Left colon (tissue), 2 donors: ENCODE measurements at regions not wholly inside any gene's neighbourhood (a gene's known extent, or its start where the extent isn't known, plus 50 kb on each side); places are given as distances from the start of the nearest gene placed in this dataset.

Experiments
- ATAC-seq: fragments of 200-7000 bp; cut with Tn5 transposase; one replicate; pipeline ENCODE4 v1.9.1; 2020; ENCODE audit warnings: mild to moderate bottlenecking, moderate library complexity
- DNase-seq, 2 donors: peaks; one replicate each; pipeline ENCODE4 v3.0.0-alpha.2; 2020
- intact Hi-C, 2 donors: fragments of 100-400 bp; cut with DNase I in 1 of 2; cut with micrococcal nuclease in 1 of 2; formaldehyde crosslinking; loops; one replicate each; pipeline versions ENCODE4 v1.11.2 to v1.14.0; 2022; cut with DNase I, micrococcal nuclease
- donor health status: DM: no; HTN: no; CAD: no.
- donor health status: DM: yes; HTN: yes; CAD: no.

DNA sequence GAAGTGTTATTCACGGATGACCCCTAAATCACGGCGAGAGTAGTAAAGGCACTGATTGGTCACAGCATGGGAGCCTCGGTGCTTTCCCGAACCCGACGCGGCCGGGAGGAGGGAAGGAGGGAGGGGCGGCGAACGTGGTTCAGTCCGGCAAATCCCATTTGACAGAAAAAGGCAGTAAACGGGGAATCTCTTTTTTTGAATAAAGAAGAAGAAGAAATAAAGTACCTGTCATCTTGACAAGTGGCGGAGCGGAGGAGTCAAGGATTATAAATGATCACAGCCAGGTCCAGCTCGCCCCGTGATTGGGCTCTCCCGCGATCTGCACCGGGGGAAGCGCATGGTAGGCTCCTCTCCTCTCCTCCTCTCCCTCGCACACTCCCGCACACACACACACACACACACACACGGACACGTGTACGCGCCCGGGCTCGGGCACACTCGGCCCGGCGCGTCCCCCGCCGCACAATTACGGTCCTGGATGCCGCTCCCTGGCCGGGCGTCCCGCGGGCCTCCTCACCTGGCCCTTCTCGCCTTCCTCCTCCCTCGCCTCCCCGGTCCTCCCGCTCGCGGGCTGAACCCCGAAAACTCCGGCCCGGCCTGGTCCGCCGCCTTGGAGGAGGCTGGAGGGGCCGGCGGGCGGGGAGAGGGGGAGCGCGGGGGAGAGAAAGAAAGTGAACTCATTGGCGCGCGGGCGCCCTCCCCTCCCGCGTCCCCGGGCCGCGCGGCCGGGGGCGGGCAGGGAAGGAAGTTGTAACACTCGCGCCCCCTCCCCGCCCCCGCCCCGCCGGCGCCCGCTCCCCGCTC, 99.2 kb upstream of the TENM3 start:
- intact Hi-C loops, result no loop called here
- ATAC-seq, result peak; percentile 31
- peak in 1 of 2 donors; percentile 15 for DNase-seq

DNA sequence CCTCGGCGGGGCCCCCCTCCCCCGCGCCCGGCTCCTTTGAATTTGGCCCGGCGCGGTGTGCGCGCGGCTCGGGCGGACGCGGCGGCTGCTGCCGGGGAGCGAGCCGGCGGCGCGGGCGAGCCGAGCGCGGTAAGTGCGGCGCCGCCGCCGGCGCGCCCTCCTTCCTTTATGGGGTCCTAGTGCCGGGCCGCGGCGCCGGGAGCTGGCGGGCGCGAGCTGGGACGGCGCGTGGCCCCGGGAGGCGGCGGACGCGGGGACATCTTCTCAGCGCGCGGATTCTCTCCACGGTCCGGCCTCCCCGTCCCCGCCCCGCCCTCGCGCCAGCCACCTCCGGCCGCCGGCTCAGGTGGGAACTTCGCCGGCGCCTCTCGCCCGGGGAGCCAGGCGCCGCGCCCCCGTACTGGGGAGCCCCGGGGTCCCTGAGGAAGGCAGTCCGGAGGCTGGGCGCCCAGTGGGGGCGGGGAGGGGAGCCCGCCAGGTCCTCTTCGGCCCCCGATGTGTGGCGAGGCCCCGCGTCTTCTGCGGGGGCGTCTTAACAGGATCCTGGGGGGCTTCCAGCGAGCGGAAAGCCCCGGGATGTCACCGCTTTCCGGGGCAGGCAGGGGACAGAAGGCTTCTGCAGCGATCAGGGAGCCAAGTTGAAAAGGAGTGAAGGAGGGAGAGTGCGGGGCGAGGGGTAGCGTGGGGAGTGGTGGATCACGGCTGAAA, 98.4 kb upstream of the TENM3 start:
- ATAC-seq (no peak), DNase-seq (peak in 1 of 2 donors; percentile 8)
- intact Hi-C loops, result no loop called here

DNA sequence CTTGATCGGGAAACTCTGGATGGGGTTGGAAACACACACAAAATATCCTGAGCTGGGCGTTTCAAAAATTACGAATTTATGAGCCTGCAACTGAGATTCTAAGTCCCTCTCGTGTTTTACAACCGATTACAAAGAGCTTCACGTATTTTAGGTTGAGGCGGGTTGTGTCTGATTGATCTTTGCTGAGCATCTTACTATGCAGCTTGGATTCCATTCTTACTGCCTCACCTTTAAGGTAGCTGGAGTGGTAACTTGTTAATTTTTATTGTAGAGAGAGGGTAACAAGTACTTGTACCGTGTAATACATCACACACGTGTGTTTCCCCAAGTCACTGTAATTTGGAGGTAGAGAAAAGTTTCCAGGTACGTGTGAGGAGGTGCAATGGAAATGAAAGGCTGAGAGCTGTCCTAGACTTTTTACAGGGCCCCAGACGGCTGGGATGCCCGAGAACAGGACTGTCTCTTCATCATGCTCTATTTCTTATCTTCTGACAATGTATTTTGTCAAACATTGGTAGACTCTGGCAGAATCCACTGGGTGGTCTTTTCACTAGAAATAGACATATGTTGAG, 97.8 kb upstream of the TENM3 start:
- intact Hi-C loops, result no loop called here
- DNase-seq (no peak), ATAC-seq (no peak)

DNA sequence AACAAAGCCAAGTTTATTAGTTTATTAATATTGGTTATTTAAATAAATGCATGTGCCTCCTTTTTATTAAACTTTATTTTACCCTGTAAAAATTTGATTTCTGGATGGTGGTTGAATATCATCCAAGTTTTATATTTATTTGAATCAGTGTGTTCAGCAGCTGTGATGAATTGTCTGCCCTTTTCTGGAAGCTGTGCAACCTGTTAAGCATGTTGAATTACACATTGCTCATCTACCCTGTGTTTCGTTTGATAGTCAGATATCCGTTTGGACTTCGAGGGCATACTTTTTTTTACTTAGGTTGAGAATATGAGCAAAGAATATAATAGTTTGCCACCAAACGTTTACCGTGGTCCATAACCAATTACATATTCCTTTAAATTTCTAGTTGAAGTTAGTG, 95.8 kb upstream of the TENM3 start:
- DNase-seq (no peak), ATAC-seq (no peak)
- intact Hi-C loops, result no loop called here

DNA sequence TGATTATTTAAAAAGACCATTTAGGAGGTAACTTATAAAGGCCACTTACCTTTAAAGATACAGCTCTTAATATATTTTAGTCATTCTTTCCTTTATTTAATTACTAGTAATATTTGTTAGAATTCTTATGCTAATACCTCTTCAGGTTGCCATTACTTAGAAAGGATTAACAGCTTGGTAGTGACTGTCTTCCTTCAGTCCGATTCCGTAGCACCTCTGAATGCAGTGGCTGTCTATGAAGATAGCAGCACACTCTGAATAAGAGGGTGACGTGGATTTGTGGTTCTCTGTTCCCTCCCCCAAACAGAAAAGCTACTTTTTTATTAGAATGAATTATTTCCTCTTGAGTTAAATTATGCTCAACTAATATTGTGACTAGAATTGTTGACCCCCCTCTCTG, 92.6 kb upstream of the TENM3 start:
- DNase-seq (no peak), ATAC-seq (no peak)
- intact Hi-C loops, result no loop called here

DNA sequence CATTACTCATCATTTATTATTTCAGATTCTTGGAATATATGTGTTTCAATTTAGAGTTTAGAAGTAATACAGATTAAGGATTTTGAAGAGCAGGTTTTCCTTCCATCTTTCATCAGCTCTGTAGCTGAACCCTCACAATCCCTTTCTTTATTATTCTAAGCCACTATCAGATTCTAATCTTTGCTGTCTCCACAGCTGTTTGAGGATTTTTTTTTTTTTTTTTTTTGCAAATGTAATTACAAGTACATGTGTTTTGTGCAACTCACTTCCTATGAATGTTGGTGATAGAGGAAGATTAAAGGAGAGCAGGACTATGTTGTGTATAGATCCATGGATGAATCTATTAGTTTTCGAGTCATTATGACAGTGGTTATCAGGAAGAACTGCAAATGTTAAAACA, 87.4 kb upstream of the TENM3 start:
- DNase-seq (no peak), ATAC-seq (no peak)
- intact Hi-C loops, result no loop called here

DNA sequence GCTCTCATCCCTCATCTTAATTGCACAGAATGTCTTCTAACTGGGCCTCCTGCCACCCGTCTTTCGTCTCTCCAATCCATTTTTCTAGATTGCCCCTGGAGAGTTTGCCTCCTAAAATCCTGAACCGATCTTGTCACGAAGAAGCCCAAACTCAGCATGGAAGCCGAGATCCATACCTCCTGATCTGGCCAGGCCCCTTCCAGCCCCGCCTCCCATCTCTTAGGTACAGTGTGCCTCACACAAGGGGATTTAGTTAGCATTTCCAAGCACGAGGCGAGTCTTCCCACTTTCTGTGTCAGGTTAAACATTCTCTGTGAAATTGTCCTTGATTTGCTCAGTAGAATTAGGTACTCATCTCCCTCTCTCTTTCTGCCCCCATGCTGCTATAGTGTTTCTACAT, 80.0 kb upstream of the TENM3 start:
- intact Hi-C loops, result no loop called here
- ATAC-seq, result no peak
- no peak for DNase-seq

DNA sequence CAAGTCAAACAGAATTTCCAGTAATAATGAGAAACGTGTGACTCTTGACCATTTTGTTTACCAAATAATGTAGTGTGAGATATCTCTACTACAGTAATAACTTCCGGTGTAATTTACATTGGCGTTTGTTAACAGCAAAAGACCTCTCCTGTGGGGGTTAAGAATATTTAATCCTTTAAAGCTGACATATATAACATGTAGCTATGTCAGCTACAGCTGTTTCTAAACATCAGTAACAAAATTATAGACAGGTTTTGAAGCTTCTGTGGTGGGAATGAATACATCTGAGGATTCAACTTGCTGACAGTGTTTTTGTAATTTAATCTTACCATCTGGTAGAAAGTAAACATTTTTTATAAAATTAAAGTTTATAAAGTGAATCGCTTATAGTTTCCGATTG, 73.6 kb upstream of the TENM3 start:
- ATAC-seq, result no peak
- no peak for DNase-seq
- intact Hi-C loops, result no loop called here

DNA sequence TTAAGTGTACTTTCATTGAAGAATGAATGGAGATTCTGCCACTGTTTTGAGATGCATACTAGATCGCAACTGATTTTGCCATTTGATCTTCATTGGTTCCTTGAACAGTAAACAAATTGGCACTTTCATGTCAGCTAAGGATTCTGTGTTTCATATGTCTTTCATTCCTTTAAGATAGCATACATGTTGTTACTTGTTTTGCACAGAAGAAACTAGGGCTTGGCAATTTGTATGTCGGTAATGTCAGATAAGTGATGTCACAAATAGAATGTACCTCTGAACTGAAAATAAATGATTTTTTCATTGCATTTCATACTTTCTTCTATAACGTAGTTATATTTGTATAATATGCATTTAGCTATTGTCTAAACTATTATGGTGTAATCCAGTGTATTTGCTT, 73.2 kb upstream of the TENM3 start:
- intact Hi-C loops, result no loop called here
- no peak for ATAC-seq
- DNase-seq, result no peak

DNA sequence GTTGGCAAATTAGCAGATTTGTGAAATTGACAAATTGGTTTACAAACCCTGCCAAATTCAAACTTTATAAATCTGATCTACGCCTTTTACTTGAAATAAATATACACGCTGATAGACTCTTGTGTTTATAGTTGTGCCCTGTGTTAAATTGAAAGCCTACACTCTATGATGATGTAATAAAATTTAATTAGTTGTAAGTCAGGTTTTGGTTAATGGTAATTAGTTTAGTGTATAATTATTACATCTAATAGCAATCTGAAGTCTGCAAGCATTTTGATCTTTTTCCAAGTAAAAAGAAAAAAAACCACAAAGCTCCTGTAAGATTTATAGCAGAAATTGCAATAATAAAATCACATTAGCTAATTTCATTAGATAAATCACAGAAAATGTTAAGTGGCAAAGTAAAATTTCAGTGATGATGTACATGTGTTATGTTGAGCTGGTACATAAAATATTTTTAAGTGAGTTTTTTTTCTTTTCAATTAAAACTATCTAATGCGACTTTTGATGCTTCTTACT, 72.7 kb upstream of the TENM3 start:
- intact Hi-C loops, result no loop called here
- DNase-seq, result no peak
- ATAC-seq, result no peak

DNA sequence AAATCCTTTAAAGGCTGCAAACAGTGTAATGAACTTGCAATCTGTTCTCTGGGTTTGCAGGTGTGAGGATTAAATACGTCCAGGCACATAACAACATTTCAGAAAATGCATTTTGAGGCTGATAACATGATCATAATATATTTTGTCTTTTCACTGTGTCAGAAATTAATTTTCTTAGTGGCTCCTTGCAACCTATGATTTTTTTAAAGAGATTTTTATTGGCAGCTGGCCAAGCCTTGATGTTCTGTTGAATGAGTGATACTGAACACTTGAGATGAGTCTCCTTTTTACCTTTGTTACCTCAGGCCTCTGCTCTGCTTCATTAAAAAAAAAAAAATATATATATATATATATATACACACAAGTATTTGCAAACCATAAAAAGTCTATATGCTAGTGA, 68.2 kb upstream of the TENM3 start:
- ATAC-seq (no peak), DNase-seq (no peak)
- intact Hi-C loops, result no loop called here

DNA sequence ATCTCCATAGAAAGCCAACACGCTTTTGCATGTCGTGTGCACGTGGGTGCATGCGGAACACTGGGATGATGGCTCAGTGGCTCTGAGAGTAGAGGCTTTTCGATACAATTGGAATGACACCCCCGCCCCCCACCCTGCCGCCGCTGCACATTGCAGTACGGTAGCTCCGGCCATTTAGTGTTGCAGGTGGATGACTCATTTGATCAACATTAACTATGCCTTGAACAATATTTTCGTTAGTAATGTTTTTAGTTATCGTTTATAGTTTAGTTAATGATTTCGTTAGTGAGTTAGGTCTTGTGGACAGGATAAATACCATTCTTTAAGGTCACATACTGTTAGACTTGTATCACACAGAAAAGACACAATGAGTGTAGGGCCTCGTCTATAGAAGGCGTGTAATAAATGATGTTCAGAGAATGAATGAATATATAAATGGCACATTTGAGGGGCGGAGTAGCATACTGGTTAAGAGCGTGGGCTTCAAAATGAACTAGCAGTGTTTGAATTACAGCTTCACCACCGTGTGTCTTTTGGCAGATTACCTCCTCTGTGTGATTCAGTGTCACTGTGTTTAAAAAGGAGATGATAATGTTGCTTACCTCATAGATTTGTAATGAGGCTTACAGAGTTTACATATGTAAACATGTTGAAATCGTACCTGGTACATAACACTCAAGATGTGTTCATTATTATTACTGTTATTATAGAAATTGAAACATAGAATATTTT, 67.2 kb upstream of the TENM3 start:
- no peak for ATAC-seq
- intact Hi-C loops, result no loop called here
- DNase-seq, result no peak

DNA sequence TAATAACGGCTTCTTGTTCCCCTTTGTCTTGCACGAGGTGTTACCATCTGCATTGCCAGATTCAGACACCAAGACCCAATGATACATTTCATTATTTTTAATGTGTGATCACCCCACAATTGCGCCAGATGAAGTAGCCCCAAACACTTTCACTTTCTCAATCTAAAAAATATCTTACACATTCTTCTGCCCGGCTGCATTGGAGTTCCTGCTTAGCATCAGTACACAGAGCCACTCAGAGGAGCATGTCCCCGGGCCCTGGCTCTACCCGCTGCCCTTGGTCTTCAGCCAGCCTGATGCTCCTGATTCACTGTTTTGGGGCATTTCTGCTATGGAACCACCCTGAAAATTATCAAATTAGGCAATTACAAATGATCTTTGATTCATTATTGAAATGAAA, 66.0 kb upstream of the TENM3 start:
- ATAC-seq (no peak), DNase-seq (no peak)
- intact Hi-C loops, result no loop called here

DNA sequence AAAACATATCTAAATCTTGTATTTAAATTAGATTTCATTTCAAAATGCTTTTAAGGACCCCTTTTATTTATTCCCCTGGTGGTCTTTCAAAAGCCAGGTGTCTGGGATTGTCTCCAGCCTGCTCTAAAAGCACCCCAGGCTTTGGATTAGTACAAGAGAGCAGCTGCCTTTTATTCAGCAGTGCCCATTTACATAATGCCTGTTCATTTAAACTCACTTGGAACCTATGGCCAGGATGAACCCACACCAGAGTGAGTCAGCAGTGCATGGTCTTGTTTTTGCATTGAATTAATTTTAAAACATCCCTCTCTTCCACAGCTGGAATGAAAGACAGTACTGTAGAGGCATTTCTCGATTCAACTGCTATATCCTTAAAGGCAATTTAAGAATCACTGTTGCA, 64.1 kb upstream of the TENM3 start:
- DNase-seq, result no peak
- ATAC-seq, result no peak
- intact Hi-C loops, result no loop called here

DNA sequence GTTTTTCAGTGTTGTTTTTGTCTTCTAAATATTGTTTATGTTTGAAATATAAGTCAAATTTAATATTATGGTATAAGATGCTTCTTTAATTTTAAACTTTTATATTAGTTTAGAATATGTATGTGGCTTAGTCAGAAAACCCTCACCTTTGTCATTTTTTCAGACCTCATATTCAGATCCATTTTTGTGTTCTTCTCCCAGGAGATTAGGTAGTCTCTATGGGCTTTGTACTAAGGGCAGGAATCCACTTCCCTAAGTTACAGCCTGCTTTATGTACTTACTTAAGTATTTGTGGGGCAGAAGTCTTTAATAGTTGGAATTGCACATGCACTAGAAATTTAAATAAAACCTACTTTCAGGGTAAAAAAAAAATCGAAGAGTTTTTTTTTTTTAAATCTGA, 63.5 kb upstream of the TENM3 start:
- DNase-seq (no peak), ATAC-seq (no peak)
- intact Hi-C loops, result no loop called here

DNA sequence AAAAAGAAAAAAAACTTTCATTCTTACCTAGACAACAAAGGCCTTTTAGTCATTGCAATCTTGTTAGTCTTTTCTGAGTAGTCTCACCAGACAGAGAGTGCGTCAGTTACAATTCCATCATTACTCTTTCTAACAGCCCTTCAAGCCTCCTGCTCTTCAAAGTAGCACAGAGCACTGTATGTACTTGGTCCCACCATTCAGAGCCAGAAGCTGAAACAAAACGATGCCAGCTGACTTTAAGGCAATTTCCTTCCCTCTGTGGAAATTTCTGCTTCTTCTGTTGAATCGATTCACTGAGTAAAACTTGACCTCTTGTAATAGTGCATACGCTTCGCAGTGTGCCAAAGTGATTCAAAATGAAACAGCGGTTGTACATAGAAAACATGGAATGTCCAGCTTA, 57.7 kb upstream of the TENM3 start:
- no peak for ATAC-seq
- intact Hi-C loops, result no loop called here
- no peak for DNase-seq

DNA sequence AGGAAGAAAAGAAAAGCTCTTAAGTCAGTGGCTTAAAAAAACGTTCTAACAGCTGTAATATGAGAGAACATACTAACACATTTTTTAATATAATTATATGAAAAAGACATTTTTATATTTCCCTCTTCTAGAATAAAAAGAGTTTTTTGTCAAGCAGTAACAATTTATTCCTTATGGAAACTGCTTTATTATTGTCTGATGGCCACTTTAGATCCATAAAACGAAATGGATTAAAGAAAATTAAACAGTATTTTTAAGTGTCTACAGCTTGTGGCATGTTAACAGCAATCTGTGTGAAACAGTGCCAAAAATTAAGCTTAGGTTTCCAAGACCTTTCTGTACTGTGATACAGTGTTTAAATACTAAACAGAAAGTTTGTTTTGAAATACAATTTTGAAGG, 55.5 kb upstream of the TENM3 start:
- intact Hi-C loops, result no loop called here
- ATAC-seq (no peak), DNase-seq (no peak)

DNA sequence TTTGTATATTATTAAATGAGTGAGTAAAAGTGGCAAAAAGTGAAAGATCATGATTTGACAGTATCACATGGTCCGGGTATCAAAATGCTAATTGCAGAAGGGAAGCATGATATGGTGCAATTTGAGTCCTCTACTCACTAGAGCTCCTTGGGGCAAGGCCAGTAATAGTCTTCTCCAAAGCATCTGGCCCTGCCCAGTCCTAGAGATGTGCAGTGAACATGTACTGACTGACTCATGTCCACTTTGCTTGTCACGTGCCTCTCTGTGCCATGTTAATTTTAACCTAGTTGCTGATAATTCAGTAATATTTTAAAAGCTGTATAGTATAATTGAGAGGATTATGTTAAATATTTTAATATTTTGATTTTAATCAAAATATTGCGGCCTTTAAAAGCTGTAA, 54.6 kb upstream of the TENM3 start:
- intact Hi-C loops, result no loop called here
- no peak for ATAC-seq
- no peak for DNase-seq

DNA sequence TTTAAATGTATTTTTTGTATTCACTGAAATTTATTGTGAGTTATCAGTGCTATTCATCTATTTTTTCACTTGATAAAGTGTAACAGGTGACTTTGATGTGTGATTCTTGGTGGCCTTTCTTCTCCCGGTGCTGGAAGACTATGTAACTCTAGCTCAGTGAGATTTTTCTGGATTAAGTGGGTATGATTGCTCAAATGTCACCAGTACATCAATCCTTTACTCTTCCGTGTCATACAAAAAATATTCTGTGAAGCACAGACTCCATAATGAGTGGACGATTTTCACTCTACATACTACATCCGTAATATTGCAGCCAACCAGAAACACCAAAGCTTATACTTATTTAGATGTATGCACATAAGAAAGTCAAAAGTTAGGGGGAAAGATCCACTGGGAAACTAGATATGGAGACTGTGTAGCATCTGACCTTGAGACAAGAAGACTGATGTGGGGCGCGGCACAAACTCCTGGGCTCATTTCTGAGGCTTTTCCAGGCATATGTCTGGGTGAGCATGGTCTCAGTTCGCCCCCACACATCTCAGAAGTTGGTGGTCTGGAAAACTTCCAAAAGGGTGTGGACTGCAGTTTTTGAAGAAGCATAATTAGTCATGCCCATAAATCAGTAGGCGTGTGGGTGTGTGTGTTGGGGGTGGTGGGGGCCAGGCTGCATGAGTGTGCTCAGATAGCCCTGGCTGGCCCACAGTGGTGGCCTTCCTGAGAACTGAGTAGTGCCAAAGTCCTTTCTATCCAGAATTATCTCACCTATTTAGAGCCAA, 53.9 kb upstream of the TENM3 start:
- ATAC-seq (no peak), DNase-seq (no peak)
- intact Hi-C loops, result no loop called here
